ENCODE measurements at regions not wholly inside any gene's neighbourhood (a gene's known extent, or its start where the extent isn't known, plus 50 kb on each side); places are given as distances from the start of the nearest gene placed in this dataset.

DNA sequence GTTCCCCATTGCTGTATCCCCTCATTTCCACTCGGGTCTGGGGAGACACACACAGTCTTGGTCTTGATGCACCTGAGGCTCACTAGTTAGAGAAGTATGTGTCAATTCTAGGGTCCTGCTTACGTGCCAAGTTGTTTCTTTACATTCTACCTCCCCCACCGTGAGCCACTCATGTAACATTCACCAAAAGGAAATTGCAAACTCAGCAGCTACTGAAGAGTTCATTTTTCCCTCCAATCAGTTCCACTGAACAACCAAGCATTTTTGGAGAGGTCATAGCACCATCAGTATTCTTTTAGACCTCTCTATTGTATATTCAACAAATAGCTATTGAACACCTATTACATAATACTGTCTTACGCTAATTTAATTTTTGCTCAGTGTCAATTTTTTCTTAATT lies 281.1 kb downstream of the SH3GL2 start:
- TF ChIP-seq, protein P1, sequence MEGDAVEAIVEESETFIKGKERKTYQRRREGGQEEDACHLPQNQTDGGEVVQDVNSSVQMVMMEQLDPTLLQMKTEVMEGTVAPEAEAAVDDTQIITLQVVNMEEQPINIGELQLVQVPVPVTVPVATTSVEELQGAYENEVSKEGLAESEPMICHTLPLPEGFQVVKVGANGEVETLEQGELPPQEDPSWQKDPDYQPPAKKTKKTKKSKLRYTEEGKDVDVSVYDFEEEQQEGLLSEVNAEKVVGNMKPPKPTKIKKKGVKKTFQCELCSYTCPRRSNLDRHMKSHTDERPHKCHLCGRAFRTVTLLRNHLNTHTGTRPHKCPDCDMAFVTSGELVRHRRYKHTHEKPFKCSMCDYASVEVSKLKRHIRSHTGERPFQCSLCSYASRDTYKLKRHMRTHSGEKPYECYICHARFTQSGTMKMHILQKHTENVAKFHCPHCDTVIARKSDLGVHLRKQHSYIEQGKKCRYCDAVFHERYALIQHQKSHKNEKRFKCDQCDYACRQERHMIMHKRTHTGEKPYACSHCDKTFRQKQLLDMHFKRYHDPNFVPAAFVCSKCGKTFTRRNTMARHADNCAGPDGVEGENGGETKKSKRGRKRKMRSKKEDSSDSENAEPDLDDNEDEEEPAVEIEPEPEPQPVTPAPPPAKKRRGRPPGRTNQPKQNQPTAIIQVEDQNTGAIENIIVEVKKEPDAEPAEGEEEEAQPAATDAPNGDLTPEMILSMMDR (IDR thresholded peaks at IDR 0.05; ENCODE audit: low read length) = no peak
- no peak for TF ChIP-seq EZH2phosphoT487 (IDR thresholded peaks at IDR 0.05; ENCODE audit: low read length)
- no peak for TF ChIP-seq EZH2 (optimal IDR thresholded peaks at IDR 0.05; ENCODE audit: low read depth, low read length)
- Histone ChIP-seq H3K4me1 (ENCODE audit: low read length) (no peaks in the 10 kb centered on the region), H3K27ac (ENCODE audit: low read length) (no peak overlapping the region), H3K36me3 (replicated peaks; ENCODE audit: insufficient read depth, low read length) (no peaks in the 10 kb centered on the region), H4K20me1 (ENCODE audit: insufficient read depth, low read length) (no peaks in the 10 kb centered on the region), H3K79me2 (ENCODE audit: low read length) (no peaks in the 10 kb centered on the region), H3K9me2 (replicated peaks; ENCODE audit: insufficient read depth, low read length) (no peaks in the 10 kb centered on the region), H3K9me3 (replicated peaks; ENCODE audit: insufficient read depth, low read length) (no peaks in the 10 kb centered on the region), H3K27me3 (replicated peaks; ENCODE audit: insufficient read depth, low read length) (no peaks in the 10 kb centered on the region), H2AFZ (ENCODE audit: low read length) (no peak overlapping the region), H3K4me2 (ENCODE audit: low read depth, low read length) (no peak overlapping the region), H3K4me3 (ENCODE audit: low read length) (no peak overlapping the region), H3K9ac (ENCODE audit: low read length) (no peak overlapping the region), H3F3A (ENCODE audit: insufficient read depth, low read length) (no peaks in the 10 kb centered on the region)
- no peak for DNase-seq

DNA sequence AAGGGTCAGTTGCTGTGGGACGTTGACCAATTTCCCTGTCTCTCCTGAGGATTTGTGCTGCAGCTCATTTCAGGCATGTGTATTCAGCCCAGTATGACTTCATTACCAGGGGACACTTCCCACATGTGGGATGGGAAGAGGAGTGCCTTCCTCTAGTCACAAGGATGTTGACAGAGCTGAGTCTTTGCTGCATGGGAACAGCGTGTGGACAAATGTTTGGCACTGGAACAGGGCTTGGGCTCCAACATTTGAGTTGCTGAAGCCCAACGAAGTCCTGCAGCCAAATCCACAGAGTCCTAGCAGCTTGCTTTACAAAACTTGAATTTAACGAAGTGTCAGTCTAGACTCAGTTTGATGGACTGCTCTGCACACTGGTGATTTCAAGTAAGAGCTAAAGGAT lies 283.2 kb downstream of the SH3GL2 start:
- H3K27me3 ChIP-seq (replicated peaks; ENCODE audit: insufficient read depth, low read length) = no peaks in the 10 kb centered on the region
- H3K9me3 ChIP-seq (replicated peaks; ENCODE audit: insufficient read depth, low read length) = no peaks in the 10 kb centered on the region
- no peaks in the 10 kb centered on the region for H3K4me1 ChIP-seq (ENCODE audit: low read length)
- no peaks in the 10 kb centered on the region for H3F3A ChIP-seq (ENCODE audit: insufficient read depth, low read length)
- H3K36me3 ChIP-seq (replicated peaks; ENCODE audit: insufficient read depth, low read length) = no peaks in the 10 kb centered on the region
- no peak overlapping the region for H3K4me3 ChIP-seq (ENCODE audit: low read length)
- DNase-seq = no peak
- H3K79me2 ChIP-seq (ENCODE audit: low read length) = no peaks in the 10 kb centered on the region
- TF ChIP-seq, protein P1 (IDR thresholded peaks at IDR 0.05; ENCODE audit: low read length) = no peak
- no peak for TF ChIP-seq EZH2phosphoT487 (IDR thresholded peaks at IDR 0.05; ENCODE audit: low read length)
- TF ChIP-seq EZH2 (optimal IDR thresholded peaks at IDR 0.05; ENCODE audit: low read depth, low read length) = no peak
- no peaks in the 10 kb centered on the region for H3K9me2 ChIP-seq (replicated peaks; ENCODE audit: insufficient read depth, low read length)
- no peak overlapping the region for H3K4me2 ChIP-seq (ENCODE audit: low read depth, low read length)
- H4K20me1 ChIP-seq (ENCODE audit: insufficient read depth, low read length) = no peaks in the 10 kb centered on the region
- H3K27ac ChIP-seq (ENCODE audit: low read length) = no peak overlapping the region
- no peak overlapping the region for H2AFZ ChIP-seq (ENCODE audit: low read length)
- no peak overlapping the region for H3K9ac ChIP-seq (ENCODE audit: low read length)

DNA sequence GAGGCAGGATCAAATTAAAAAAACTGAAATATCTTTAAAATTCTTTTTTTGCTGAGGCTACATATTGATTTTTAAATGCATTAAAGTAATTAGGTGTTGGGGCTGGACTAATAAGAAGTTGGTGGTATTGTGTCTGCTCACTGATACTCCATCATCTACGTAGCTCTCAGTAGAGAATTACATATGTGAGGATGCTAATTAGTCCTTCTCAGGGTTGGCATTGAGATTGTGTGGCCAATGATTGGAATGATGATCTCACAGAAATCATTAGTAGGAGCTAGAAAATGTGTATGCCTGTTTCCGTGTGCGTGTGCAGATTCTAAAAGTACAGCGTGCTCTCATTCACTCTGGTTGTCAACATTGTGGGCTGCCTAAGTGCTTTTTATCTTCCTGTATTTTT lies 283.8 kb downstream of the SH3GL2 start:
- H3K79me2 ChIP-seq (ENCODE audit: low read length) = no peaks in the 10 kb centered on the region
- TF ChIP-seq, protein P1 (IDR thresholded peaks at IDR 0.05; ENCODE audit: low read length) = no peak
- TF ChIP-seq EZH2phosphoT487 (IDR thresholded peaks at IDR 0.05; ENCODE audit: low read length) (no peak), EZH2 (optimal IDR thresholded peaks at IDR 0.05; ENCODE audit: low read depth, low read length) (no peak)
- H3K4me2 ChIP-seq (ENCODE audit: low read depth, low read length) = no peak overlapping the region
- no peaks in the 10 kb centered on the region for H3K27me3 ChIP-seq (replicated peaks; ENCODE audit: insufficient read depth, low read length)
- H3F3A ChIP-seq (ENCODE audit: insufficient read depth, low read length) = no peaks in the 10 kb centered on the region
- no peak overlapping the region for H3K9ac ChIP-seq (ENCODE audit: low read length)
- H3K4me3 ChIP-seq (ENCODE audit: low read length) = no peak overlapping the region
- H2AFZ ChIP-seq (ENCODE audit: low read length) = no peak overlapping the region
- no peaks in the 10 kb centered on the region for H4K20me1 ChIP-seq (ENCODE audit: insufficient read depth, low read length)
- H3K9me3 ChIP-seq (replicated peaks; ENCODE audit: insufficient read depth, low read length) = no peaks in the 10 kb centered on the region
- H3K27ac ChIP-seq (ENCODE audit: low read length) = no peak overlapping the region
- no peaks in the 10 kb centered on the region for H3K4me1 ChIP-seq (ENCODE audit: low read length)
- no peak for DNase-seq
- no peaks in the 10 kb centered on the region for H3K36me3 ChIP-seq (replicated peaks; ENCODE audit: insufficient read depth, low read length)
- no peaks in the 10 kb centered on the region for H3K9me2 ChIP-seq (replicated peaks; ENCODE audit: insufficient read depth, low read length)

Measured in MM.1S (cell line).